Jurkat, Clone E6-1 (cell line): ENCODE measurements at regions not wholly inside any gene's neighbourhood (a gene's known extent, or its start where the extent isn't known, plus 50 kb on each side); places are given as distances from the start of the nearest gene placed in this dataset.
A peak's percentile ranks its signal among the peaks of the same experiment; 100 is the strongest.
"Not testable (repeated sequence)": the region's sequence is repeated elsewhere in the genome, so short reads cannot be mapped to it uniquely, and the experiment has no call there.

Experiments
- DNase-seq: peaks from one replicate; pipeline ENCODE4 v3.0.0-alpha.2; 2011; ENCODE audit warnings: low read depth, low spot score
- H3K4me3 ChIP-seq: 2 replicates; pipeline ENCODE4 v1.5.1; 2011; ENCODE audit warnings: mild to moderate bottlenecking, low read length, control low read depth, moderate library complexity

DNA sequence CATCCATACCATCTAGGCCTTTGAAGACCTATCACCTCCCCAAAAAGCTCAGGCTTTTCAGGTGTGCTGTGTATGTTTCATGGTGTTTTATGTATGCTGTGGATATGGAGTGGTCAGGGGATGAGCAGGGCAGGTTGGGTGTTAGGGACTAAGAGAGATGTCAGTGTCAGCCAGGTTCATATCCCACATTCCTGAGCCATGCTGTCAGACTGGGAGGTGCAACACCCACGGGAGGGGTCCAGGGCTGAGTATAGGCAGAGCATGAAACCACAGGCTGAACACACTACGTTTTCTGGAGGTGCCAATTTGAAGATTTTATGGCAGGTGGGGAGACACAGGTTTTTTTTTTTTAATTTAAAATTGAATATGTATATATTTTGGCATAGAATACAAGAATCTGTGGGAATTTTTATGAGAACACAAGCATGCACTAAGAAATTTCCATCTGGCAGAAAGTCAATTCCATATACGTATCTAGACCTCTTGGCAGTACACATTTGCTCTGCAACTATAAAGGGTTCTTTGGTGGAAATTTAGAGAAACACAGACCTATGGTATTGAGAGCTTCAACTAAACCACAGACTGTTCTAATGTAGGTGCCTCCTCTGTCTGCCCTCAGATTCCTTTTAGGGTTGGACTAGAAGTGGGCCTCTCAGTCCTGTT, 101.9 kb upstream of the RNU6-1 start:
- DNase-seq = no peak
- no peak overlapping the region for H3K4me3 ChIP-seq

DNA sequence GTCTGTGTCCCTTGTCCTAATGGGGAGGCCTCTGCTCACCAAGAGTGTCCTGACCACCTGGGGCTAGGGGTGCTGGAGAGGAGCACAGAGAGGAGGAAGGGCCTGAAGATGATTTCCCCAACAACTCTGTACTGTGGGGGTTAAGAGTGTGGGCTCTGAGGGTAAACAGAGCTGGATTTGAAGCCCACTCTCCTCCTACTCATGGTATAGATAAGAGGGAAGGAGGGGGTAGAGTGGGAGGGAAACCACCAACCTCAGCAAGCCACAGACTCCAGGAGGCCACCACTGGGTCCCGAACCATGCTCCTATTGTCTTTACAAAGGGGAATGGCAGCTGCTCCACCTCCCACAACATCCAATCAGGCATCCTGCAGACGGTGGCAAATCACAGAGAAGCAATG, 103.6 kb upstream of the RNU6-1 start:
- no peak for DNase-seq
- no peak overlapping the region for H3K4me3 ChIP-seq

DNA sequence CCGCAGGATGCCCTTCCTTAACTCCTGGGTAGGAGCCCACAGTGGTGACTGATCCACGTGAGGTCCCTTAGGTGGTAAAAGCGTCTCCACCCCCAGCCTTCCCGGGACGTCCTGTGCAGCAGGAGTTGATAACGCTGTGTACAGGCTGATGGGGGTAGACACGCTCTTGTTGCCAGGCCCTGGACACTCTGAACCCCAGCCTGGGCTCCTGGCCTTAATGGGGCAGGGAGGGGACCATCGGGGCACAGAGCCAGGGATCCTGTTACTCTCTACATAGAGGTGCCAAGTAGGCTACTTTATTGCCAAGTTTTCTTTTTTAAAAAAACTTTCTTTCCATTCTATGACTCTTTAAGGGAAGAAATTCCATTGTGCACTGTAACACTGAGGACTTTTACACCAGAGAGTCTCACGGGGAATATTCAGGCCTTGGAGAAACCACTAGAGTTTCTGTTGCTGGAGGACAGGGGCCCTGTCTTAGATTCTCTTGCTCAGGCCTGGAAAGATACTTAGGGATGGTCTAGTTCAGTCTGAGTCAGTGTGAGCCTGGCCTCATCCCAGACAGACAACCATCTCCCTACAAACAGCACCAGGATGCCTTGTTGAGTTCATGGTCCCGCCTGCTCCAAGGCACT, 104.3 kb upstream of the RNU6-1 start:
- DNase-seq = no peak
- no peak overlapping the region for H3K4me3 ChIP-seq

DNA sequence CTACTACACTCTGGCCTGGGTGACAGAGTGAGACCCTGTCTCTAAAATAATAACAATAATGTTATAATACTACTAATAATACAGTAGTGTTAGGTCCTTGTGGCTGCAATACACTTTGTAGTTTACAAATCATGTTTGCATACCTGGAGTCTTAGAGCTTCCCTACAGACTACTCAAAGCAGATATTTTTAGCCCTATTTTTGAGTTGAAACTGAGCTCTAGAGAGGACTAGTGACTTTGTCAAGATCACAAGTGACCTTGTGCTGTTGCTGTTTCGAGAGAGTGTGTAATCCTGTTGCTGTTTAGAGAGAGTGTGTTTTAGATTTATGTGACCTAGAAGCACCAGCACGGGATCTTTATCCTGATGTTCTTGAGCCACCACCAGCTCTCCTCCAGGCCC, 105.3 kb upstream of the RNU6-1 start:
- DNase-seq = no peak
- no peak overlapping the region for H3K4me3 ChIP-seq

DNA sequence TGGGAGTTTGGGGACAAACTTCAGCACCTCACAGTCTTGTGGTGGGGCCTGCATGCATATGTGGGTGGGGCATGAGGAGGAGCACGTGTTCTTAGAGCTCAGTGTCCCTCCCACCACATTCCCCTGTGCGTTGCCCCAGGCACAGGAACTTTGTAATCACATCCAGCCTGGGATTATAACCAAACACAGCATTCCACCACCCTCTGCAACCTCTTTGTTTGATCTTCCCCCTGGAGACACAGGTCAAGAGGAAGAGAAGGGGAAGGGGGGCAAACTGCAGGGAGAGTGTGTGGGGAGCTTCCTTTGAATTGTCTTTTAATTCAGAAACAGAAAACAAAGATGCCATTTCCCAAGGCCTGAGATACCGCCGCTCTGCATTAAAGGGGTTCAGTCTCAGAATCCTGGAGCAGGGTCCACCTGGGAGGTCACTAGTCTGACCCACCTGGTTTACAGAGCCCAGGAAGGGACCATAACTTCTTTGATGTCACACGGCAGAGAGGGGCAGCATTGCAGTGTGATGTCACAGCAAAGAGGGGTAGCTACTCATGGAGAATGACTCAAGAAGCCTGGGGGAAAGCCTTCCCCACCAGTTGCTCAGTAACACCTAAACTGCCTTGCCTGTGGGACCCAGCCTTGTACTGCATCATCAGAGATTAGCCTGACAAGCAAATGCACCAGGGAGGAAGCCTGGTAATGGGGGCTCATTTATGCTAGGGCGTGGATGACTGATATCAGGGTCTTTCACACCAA, 106.3 kb upstream of the RNU6-1 start:
- peak; percentile 49 for DNase-seq
- H3K4me3 ChIP-seq = peak overlapping the region; percentile 43

DNA sequence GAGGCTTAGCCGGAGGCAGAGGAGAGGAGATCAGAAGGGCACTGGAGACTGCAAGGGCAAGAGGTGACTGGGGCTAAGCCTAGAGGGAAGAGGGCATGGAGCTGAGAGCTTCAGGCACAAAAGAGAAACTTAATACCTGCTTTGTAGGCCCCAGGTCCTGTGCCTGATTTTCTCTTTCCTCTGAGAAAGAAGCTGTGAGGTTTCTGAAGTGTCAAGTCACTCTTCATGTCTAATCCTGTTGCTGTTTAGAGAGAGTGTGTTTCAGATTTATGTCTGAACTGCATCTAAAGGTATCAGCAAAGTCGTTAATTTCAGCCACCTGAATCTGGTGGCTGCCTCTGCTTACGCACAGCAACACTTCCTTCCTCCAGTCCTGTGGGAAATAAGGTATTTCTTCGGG, 106.9 kb upstream of the RNU6-1 start:
- H3K4me3 ChIP-seq = peak overlapping the region; percentile 43
- peak; percentile 70 for DNase-seq

DNA sequence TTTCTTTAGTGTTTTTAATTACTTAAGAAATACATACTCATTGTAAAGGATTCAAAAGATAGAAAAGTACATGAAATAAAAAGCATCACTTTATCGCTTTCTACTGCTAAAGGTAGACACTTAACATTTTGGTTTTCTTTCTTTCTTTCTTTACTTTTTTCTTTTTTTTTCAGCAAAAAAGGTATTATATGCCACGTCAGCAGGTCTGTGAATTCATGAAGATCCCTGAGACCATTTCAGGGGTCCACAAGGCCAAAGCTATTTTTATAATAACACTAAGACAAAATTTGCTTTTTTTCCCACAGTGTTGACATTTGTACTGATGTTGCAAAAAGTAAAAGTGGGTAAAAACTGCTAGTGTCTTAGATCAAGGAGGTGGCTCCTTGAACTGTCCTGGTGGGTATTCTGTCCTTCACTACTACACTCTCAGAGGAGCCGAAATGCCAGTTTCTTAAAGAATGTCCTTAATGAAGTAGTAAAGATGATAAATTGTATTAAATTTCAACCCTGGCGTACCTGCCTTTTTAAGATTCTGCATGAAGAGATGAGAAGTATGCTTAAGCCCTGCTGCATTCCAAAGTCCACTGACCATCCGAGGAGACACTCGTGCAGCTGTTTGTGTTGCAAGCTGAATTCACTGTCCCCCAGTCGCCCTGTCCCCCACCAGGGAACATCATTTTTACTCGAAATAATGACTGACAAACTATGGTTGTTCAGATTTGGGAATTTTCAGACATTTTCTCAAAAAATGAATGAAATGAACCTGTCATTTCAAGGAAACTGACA, 106.7 kb upstream of the PIAS1 start:
- peak overlapping the region; percentile 43 for H3K4me3 ChIP-seq
- no peak for DNase-seq

DNA sequence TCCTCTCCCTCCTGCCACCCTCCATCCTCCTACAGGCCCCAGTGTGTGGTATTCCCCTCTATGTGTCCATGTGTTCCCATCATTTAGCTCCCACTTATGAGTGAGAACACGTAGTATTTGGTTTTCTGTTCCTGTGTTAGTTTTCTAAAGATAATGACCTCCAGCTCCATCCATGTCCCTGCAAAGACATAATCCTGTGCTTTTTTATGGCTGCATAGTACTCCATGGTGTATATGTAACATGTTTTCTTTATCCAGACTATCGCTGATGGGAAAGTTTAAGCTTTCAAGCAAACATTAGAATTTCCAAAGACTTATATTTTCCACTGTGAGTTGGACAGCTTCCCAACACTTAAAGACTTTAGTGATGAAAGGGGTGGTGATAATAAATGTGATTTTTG, 105.9 kb upstream of the PIAS1 start:
- DNase-seq = no peak
- H3K4me3 ChIP-seq = no peak overlapping the region

DNA sequence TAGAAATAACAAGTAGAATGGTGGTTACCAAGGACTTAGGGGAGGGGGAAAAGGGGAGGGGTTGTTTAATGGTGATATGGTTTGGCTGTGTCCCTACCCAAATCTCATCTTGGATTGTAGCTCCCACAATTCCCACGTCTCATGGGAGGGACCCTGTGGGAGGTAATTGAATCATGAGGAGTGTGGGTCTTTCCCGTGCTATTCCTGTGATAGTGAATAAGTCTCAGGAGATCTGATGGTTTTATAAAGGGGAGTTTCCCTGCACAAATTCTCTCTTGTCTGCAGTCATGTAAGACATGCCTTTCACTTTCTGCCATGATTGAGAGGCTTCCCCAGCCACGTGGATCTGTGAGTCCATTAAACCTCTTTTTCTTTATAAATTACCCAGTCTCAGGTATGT, 102.9 kb upstream of the PIAS1 start:
- DNase-seq, H3K4me3 ChIP-seq: not testable (repeated sequence)

DNA sequence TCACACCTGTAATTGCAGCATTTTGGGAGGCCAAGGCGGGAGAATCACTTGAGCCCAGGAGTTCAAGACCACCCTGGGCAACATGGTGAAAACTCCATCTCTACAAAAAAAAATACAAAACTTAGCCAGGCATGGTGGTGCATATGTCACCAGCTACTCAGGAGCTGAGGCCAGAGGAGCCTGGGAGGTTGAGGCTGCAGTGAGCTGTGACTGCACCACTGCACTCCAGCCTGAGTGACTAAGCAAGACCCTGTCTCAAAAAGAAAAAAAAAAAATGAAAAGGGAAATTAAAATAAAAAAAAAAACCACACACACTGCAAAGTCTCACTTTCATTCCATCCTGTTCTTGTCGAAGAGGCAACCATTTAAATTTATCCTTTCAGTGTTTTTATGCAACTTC, 100.8 kb upstream of the PIAS1 start:
- H3K4me3 ChIP-seq = no peak overlapping the region
- DNase-seq = no peak

DNA sequence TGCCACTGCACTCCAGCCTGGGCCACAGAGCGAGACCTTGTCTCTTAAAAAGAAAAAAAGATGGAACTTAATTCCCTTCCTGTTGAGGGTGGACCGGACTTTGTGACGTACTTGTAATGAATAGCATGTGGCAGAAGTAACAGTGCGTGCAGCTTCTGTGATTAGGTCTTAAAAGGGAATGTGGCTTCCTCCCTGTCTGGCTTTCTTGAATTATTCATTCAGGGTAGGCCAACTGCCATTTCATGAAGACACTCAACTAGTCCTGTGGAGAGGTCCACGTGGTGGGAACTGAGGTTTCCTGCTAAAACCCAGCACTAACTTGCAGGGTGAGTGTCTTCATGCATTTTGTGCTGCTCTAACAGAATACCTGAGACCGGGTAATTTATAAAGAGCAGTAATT, 98.9 kb upstream of the PIAS1 start:
- H3K4me3 ChIP-seq = no peak overlapping the region
- DNase-seq = peak; percentile 92

DNA sequence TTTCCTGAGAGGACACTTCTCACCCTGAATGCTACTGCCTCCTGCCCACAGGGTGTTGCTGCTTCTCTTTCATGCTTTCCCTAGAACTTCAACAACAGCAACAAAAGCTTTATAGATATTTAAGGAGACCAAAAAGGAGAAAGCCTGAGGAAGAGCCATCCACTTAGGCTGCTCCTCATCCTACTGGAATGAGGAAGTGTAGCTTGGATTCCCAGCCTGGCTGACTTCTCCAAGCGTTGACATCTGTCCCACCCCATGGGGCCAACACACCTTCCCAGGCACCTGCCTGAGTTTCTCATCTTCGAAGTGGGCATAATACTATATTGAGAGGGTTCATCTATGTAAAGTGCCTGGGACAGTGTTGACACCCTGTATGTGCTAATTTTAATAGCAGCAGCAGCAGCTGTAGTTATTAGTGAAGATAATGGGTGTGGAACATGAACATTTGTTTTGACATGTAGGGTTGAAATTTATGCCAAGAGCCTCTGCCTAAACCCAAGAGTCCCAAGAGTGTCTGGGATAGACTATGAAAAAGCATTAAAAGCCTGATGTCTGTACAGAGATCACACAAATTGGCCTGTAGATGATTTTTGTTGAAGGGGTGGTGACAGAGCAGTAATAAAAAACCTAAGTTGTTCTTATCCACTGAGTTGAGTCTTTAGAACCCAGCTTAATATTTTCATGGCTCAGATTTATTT, 96.5 kb upstream of the PIAS1 start:
- DNase-seq = no peak

DNA sequence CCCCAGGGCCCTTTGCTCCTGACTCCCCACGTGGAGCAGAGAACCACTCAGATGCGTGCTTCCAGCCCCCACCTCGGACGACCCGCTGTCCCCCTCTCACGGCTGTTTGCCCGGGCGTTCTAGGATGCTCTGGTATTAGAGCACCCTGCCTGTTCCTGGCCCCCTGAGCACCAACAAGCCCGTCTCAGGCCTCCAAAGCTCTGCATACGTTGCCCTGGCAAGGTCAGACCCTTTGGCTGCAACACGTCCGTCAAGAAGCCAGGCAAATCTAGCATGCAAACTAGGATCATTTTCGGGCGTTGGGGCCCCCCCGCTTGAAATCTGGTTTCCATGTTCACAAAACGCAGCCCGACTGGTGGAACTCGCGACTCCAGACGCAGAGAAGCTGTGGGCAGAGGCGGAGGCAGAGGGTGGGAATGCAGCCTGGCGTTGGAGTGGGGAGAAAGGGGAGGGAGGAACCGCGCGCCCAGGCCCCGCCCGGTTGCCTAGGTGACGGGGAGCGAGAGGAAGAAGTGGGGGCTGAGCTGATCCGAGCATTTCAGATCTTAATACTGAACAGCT, 86.2 kb upstream of the PIAS1 start:
- DNase-seq = no peak
- H3K4me3 ChIP-seq = no peak overlapping the region

More for the DNA sequence above, 96.5 kb upstream of the PIAS1 start:
- H3K4me3 ChIP-seq = no peak overlapping the region

DNA sequence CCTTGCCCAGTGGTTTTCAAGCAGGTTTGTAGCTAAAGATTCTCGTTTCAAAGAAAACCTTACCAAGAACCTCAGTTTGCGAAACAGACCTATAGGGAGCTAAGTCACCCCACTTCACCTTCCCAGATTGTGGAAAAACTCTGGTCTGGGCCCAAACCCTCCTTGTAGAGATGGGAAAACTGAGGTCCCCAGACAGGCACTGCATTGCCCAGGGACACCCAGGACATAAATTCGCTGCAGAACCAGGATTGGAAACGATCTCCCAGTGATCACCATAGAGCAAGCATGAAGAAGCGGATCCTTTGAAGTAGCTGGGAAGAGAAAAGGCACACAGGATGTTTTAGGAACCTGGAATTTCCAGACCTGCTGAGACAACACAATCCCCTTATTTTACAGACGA, 85.6 kb upstream of the PIAS1 start:
- H3K4me3 ChIP-seq = no peak overlapping the region

DNA sequence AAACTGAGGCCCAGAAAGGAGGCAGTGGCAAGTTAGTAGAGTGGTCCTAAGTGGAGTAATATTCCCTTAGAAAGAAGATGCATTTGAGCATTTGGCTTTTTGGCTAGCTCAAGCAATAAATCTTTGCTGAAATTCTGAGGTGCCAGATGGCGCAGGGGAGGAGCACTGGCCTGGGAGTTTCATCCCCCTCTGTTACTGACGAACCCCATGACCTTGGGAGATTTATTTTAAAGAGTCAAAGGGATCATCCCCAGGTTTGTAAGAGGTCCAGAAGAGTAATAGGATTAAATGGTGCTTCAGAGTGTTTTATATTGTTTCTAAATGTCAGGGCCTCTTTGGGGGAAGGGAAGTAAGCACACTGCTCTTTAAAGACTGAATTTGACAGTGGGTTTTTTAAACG, 85.1 kb upstream of the PIAS1 start:
- no peak for DNase-seq
- no peak overlapping the region for H3K4me3 ChIP-seq

More for the DNA sequence above, 85.6 kb upstream of the PIAS1 start:
- no peak for DNase-seq

DNA sequence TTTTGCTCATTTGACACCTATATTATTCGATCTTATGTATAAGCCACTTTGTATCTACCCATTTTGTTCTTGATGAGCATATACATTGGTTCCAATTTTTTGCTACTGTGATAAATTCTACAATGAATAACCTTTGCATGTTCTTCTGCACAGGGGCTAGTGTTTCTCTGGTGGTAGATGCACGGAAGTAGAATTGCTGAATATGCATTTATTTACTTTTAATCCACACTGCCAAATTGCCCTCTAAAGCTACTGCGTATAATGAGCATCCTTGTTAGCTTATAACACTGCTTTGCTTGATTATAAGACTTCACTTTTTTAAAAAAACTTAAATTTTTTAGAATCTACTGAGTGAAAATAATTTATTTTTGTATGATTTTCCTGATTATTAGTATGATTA, 84.2 kb upstream of the PIAS1 start:
- no peak for DNase-seq
- no peak overlapping the region for H3K4me3 ChIP-seq

DNA sequence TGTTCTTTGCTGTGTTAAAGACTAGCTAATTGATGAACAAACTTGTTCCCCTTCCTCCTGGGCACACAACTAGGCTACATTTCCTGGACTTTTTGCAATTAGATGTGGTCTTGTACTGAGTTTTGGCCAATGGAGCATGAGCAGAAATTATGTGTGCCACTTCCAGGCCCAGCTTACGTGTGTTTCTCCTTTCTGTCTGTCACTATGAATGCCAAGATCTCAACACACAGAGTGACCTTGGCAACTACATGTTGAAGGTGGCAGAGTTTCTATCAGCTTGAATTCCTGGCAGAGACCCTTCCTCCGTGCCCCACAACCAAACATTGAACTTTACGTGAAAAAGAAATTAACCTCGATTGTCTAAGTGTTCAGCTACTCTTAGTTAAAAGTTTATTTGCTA, 81.7 kb upstream of the PIAS1 start:
- DNase-seq = no peak
- no peak overlapping the region for H3K4me3 ChIP-seq

DNA sequence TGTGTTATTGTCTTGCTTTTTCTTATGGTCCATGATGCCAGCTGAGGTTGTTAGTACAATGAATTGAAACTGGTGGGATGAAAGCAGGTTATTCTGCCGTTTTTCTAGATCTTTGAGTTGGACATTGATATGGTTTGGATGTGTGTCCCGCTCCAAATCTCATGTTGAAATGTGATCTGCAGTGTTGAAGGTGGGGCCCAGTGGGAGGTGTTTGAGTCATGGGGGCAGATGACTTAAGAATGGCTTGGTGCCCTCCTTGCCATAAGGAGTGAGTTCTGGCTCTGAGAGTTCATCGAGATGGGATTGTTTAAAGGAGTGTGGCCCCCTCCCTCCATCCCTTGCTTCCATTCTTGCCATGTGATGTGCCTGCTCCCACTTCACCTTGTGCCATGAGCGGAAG, 80.3 kb upstream of the PIAS1 start:
- H3K4me3 ChIP-seq = no peak overlapping the region
- DNase-seq = no peak

DNA sequence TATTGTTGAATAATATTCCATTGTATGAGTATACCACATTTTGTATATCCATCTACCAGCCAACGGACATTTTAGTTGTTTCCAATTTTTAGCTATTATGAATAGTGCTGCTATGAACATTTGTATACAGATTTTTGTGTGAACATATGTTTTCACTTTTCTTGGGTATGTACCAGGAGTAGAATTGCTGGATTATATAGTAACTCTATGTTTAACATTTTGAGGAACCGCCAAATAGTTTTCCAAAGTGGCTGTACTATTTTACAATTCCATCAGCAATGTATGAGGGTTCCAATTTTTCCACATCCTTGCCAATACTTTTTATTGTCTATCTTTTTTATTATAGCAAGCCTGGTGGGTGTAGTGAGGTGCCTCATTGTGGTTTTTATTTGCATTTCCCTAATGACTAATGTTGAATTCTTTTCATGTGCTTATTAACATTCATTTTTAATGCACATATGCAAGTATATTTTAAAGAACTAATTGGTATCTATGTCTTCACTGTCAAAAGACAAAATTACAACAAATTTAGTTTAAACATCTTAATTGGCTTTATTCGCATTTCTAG, 77.5 kb upstream of the PIAS1 start:
- no peak for DNase-seq
- no peak overlapping the region for H3K4me3 ChIP-seq
